ENCODE measurements at regions not wholly inside any gene's neighbourhood (a gene's known extent, or its start where the extent isn't known, plus 50 kb on each side); places are given as distances from the start of the nearest gene placed in this dataset.

- ChIA-PET CTCF (no interaction called here), POLR2A (no interaction called here)
- H3K79me2 ChIP-seq (ENCODE audit: insufficient read depth), result no peaks in the 10 kb centered on the region
- H3F3A ChIP-seq (replicated peaks; ENCODE audit: insufficient read depth), result no peaks in the 10 kb centered on the region
- no peak overlapping the region for H3K4me2 ChIP-seq
- H3K9me3 ChIP-seq, result no peaks in the 10 kb centered on the region
- no peak overlapping the region for H3K4me3 ChIP-seq (ENCODE audit: low read depth in 2 of 2, low read length in 1 of 2)
- no peak for TF ChIP-seq NRF1 (IDR thresholded peaks at IDR 0.05; ENCODE audit: low read depth, low read length)
- no peak overlapping the region for H3K27ac ChIP-seq (ENCODE audit: low read depth in 2 of 2, low read length in 1 of 2)
- no peak overlapping the region for H3K9ac ChIP-seq
- no peaks in the 10 kb centered on the region; a peak in 1 of 4 replicates for H3K4me1 ChIP-seq (ENCODE audit: control insufficient read depth in 1 of 2, insufficient read depth in 2 of 2, low read depth in 1 of 2, low read length in 1 of 2)
- H2AFZ ChIP-seq (ENCODE audit: low read depth), result no peak overlapping the region
- DNase-seq, result no peak
- H3K9me2 ChIP-seq, result no peaks in the 10 kb centered on the region
- WGBS (ENCODE audit: low lambda C conversion rate), result 42% methylated on average over 6 of the region's 6 CpGs
- no peaks in the 10 kb centered on the region for H3K36me3 ChIP-seq (replicated peaks in 1 of 2; ENCODE audit: control insufficient read depth in 1 of 2, insufficient read depth in 2 of 2, low read length in 1 of 2)
- H4K20me1 ChIP-seq (ENCODE audit: insufficient read depth), result no peaks in the 10 kb centered on the region
- H3K27me3 ChIP-seq (ENCODE audit: insufficient read depth), result no peaks in the 10 kb centered on the region
These were observed 126.1 kb downstream of the FAM204A start for GRCh38 chr10:118216020-118216419.

- Histone ChIP-seq H3K4me3 (ENCODE audit: low read depth in 2 of 2, low read length in 1 of 2) (no peak overlapping the region), H3K27me3 (ENCODE audit: insufficient read depth) (no peaks in the 10 kb centered on the region), H3K9ac (no peak overlapping the region), H3K4me2 (no peak overlapping the region), H4K20me1 (ENCODE audit: insufficient read depth) (no peaks in the 10 kb centered on the region), H3K27ac (ENCODE audit: low read depth in 2 of 2, low read length in 1 of 2) (no peak overlapping the region), H3K9me2 (no peaks in the 10 kb centered on the region), H3K4me1 (ENCODE audit: control insufficient read depth in 1 of 2, insufficient read depth in 2 of 2, low read depth in 1 of 2, low read length in 1 of 2) (no peaks in the 10 kb centered on the region; a peak in 1 of 4 replicates), H3F3A (replicated peaks; ENCODE audit: insufficient read depth) (no peaks in the 10 kb centered on the region), H3K36me3 (replicated peaks in 1 of 2; ENCODE audit: control insufficient read depth in 1 of 2, insufficient read depth in 2 of 2, low read length in 1 of 2) (no peaks in the 10 kb centered on the region), H3K79me2 (ENCODE audit: insufficient read depth) (no peaks in the 10 kb centered on the region), H2AFZ (ENCODE audit: low read depth) (no peak overlapping the region), H3K9me3 (no peaks in the 10 kb centered on the region)
- no peak for TF ChIP-seq EZH2phosphoT487 (IDR thresholded peaks at IDR 0.05; ENCODE audit: borderline replicate concordance, low read depth)
- no peak for TF ChIP-seq SIN3A (IDR thresholded peaks at IDR 0.05; ENCODE audit: borderline replicate concordance, low read depth, low read length)
- ChIA-PET POLR2A (no interaction called here), CTCF (interaction anchor here (1.7 kb wide), 1 partner anchor 12 kb away, joined by 6 read pairs; no protein-coding TSS in a partner anchor)
- 31% methylated on average over 3 of the region's 3 CpGs for WGBS (ENCODE audit: low lambda C conversion rate)
- no peak for DNase-seq
These were observed 127.3 kb downstream of the FAM204A start for GRCh38 chr10:118214776-118215175.

- ChIA-PET CTCF (interaction anchor here (0.6 to 1.7 kb wide), 5 partner anchors 11 to 246 kb away, joined by 3 to 6 read pairs (median 3); no protein-coding TSS in a partner anchor), POLR2A (no interaction called here)
- Histone ChIP-seq H3K79me2 (ENCODE audit: insufficient read depth) (no peaks in the 10 kb centered on the region), H2AFZ (ENCODE audit: low read depth) (no peak overlapping the region), H3F3A (replicated peaks; ENCODE audit: insufficient read depth) (no peaks in the 10 kb centered on the region), H3K4me3 (ENCODE audit: low read depth in 2 of 2, low read length in 1 of 2) (no peak overlapping the region), H3K4me2 (no peak overlapping the region), H3K4me1 (ENCODE audit: control insufficient read depth in 1 of 2, insufficient read depth in 2 of 2, low read depth in 1 of 2, low read length in 1 of 2) (no peaks in the 10 kb centered on the region; a peak in 1 of 4 replicates), H3K9ac (no peak overlapping the region), H3K9me2 (no peaks in the 10 kb centered on the region), H3K36me3 (replicated peaks in 1 of 2; ENCODE audit: control insufficient read depth in 1 of 2, insufficient read depth in 2 of 2, low read length in 1 of 2) (no peaks in the 10 kb centered on the region), H3K9me3 (no peaks in the 10 kb centered on the region), H3K27me3 (ENCODE audit: insufficient read depth) (no peaks in the 10 kb centered on the region), H4K20me1 (ENCODE audit: insufficient read depth) (no peaks in the 10 kb centered on the region), H3K27ac (ENCODE audit: low read depth in 2 of 2, low read length in 1 of 2) (no peak overlapping the region)
- 56% methylated on average over 7 of the region's 7 CpGs for WGBS (ENCODE audit: low lambda C conversion rate)
- no peak for DNase-seq
- TF ChIP-seq EZH2phosphoT487 (IDR thresholded peaks at IDR 0.05; ENCODE audit: borderline replicate concordance, low read depth), result no peak
- no peak for TF ChIP-seq RFX5 (IDR thresholded peaks at IDR 0.05; ENCODE audit: low read length)
- no peak for TF ChIP-seq MEF2A (IDR thresholded peaks at IDR 0.05; ENCODE audit: borderline replicate concordance, low read depth)
- TF ChIP-seq YY1 (IDR thresholded peaks at IDR 0.05; ENCODE audit: low read depth), result no peak
- TF ChIP-seq TAF1 (IDR thresholded peaks at IDR 0.05; ENCODE audit: borderline replicate concordance, low read depth, low read length), result no peak
- no peak for TF ChIP-seq USF2 (IDR thresholded peaks at IDR 0.05; ENCODE audit: borderline replicate concordance, low read depth, low read length)
- TF ChIP-seq REST (IDR thresholded peaks at IDR 0.05; ENCODE audit: low read depth, low read length), result no peak
- TF ChIP-seq FOSL2 (IDR thresholded peaks at IDR 0.05; ENCODE audit: borderline replicate concordance, low read depth), result no peak
- no peak for TF ChIP-seq TCF12 (IDR thresholded peaks at IDR 0.05)
- TF ChIP-seq EP300 (IDR thresholded peaks at IDR 0.05; ENCODE audit: borderline replicate concordance in 1 of 2, low read depth in 1 of 2, low read length in 1 of 2), result no peak
- TF ChIP-seq NRF1 (IDR thresholded peaks at IDR 0.05; ENCODE audit: low read depth, low read length), result no peak
- no peak for TF ChIP-seq RAD21 (IDR thresholded peaks at IDR 0.05; ENCODE audit: low read length)
- TF ChIP-seq CHD2 (IDR thresholded peaks at IDR 0.05; ENCODE audit: low read length, partially characterized antibody), result no peak
- no peak for TF ChIP-seq ELF1 (IDR thresholded peaks at IDR 0.05)
- no peak for TF ChIP-seq POLR2AphosphoS5 (IDR thresholded peaks at IDR 0.05; ENCODE audit: low read depth, low read length)
- no peak for TF ChIP-seq TEAD4 (IDR thresholded peaks at IDR 0.05; ENCODE audit: borderline replicate concordance, insufficient read depth)
These were observed 128.7 kb downstream of the FAM204A start for GRCh38 chr10:118213436-118213835.

Data from SK-N-SH (cell line).